ENCODE measurements at regions not wholly inside any gene's neighbourhood (a gene's known extent, or its start where the extent isn't known, plus 50 kb on each side); places are given as distances from the start of the nearest gene placed in this dataset.
"Not testable (repeated sequence)": the region's sequence is repeated elsewhere in the genome, so short reads cannot be mapped to it uniquely, and the experiment has no call there.

DNA sequence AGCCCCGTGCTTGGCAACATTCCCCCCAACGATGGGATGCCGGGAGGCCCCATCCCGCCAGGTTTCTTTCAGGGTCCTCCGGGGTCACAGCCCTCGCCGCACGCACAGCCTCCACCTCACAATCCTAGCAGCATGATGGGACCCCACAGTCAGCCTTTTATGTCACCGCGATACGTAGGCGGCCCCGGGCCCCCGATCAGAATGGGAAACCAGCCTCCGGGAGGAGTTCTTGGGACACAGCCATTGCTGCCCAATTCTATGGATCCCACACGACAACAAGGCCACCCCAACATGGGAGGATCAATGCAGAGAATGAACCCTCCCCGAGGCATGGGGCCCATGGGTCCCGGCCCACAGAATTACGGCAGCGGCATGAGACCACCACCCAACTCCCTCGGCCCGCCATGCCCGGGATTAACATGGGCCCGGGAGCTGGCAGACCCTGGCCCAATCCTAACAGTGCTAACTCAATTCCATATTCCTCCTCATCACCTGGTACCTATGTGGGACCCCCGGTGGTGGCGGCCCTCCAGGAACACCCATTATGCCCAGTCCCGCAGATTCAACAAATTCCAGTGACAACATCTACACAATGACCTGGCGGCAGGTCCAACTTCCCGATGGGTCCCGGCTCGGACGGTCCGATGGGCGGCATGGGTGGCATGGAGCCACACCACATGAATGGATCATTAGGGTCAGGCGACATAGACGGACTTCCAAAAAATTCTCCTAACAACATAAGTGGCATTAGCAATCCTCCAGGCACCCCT is 116.0 kb upstream of the CDK13 start:
- DNase-seq (ENCODE audit: low spot score in 2 of 2); in situ Hi-C loops (cut with MboI; ENCODE audit: low sequenced_read_pairs); H3K4me3 ChIP-seq; H3K36me3 ChIP-seq (replicated peaks); H3K4me1 ChIP-seq; H3K9me3 ChIP-seq: not testable (repeated sequence)
- H3K27me3 ChIP-seq (ENCODE audit: low read depth), result peaks cover 19% of the 10 kb centered on the region

- no peaks in the 10 kb centered on the region for H3K4me1 ChIP-seq
These were observed 111.7 kb upstream of the CDK13 start for GRCh38 chr7:39838326-39838725.

DNA sequence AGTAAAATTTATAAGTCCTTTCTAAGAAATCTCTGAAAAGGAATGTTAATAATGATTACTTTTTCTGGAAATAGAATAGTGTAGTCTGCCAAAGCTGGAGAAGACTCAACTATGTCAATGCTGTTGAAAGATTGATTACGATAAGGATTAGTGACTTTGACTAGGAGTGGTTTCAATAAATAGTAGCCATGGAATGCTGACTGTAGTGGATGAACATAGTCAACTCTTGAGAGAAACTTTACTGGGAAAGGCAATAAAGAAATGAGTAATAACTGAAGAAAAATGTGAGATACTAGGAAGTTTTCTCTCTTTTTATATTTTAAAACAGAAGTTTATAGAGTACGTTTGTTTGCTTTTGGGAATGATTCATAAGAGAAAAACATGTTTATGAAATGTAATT is 105.0 kb upstream of the CDK13 start:
- Histone ChIP-seq H3K27me3 (ENCODE audit: low read depth) (no peaks in the 10 kb centered on the region; the same call in 1 of the 2 replicates), H3K36me3 (replicated peaks) (no peaks in the 10 kb centered on the region), H3K4me1 (peaks cover 3% of the 10 kb centered on the region), H3K9me3 (no peaks in the 10 kb centered on the region), H3K4me3 (no peak overlapping the region)
- in situ Hi-C loops (cut with MboI; ENCODE audit: low sequenced_read_pairs), result no loop called here
- peak in 1 of 2 experiments; percentile 20 for DNase-seq (ENCODE audit: low spot score in 2 of 2)

More at GRCh38 chr7:39838326-39838725, 111.7 kb upstream of the CDK13 start:
- Histone ChIP-seq H3K4me3 (no peak overlapping the region), H3K36me3 (replicated peaks) (no peaks in the 10 kb centered on the region), H3K9me3 (no peaks in the 10 kb centered on the region), H3K27me3 (ENCODE audit: low read depth) (peaks cover 5% of the 10 kb centered on the region; the same call in 1 of the 2 replicates)
- in situ Hi-C loops (cut with MboI; ENCODE audit: low sequenced_read_pairs), result no loop called here
- DNase-seq (ENCODE audit: low spot score in 2 of 2), result no peak

DNA sequence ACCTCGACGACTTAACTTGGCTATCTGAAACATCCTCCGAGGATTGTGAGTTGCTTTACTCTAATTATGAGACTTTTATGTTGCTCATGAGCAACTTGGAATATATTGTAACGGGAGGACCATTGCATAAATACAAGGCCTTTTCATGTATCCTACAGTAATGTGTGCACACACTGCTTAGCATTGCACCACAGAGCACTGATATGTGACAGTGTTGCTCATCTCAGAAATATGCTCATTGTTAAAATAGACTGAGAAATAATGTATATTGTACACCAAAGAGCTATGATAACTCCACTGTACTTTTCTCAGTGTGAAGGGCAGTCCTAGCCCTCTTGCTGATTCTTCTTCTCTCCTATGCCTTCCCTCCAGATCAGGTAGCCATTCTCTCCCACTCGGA is 102.8 kb upstream of the CDK13 start:
- H3K9me3 ChIP-seq, result no peaks in the 10 kb centered on the region
- no peak overlapping the region for H3K4me3 ChIP-seq
- H3K36me3 ChIP-seq (replicated peaks), result no peaks in the 10 kb centered on the region
- peaks cover 3% of the 10 kb centered on the region for H3K4me1 ChIP-seq
- no peak for DNase-seq (ENCODE audit: low spot score in 2 of 2)
- no peaks in the 10 kb centered on the region for H3K27me3 ChIP-seq (ENCODE audit: low read depth)
- in situ Hi-C loops (cut with MboI; ENCODE audit: low sequenced_read_pairs), result no loop called here

GRCh38 chr7:39851466-39852045 is 98.5 kb upstream of the CDK13 start:
- no peak for DNase-seq (ENCODE audit: low spot score in 2 of 2)
- Histone ChIP-seq H3K4me3 (no peak overlapping the region), H3K36me3 (replicated peaks) (no peaks in the 10 kb centered on the region), H3K27me3 (ENCODE audit: low read depth) (peaks cover 10% of the 10 kb centered on the region), H3K4me1 (peaks cover 3% of the 10 kb centered on the region), H3K9me3 (no peaks in the 10 kb centered on the region)
- in situ Hi-C loops (cut with MboI; ENCODE audit: low sequenced_read_pairs), result no loop called here

- in situ Hi-C loops (cut with MboI; ENCODE audit: low sequenced_read_pairs), result not testable (repeated sequence)
These were observed 95.3 kb upstream of the CDK13 start for GRCh38 chr7:39854616-39855324.

DNA sequence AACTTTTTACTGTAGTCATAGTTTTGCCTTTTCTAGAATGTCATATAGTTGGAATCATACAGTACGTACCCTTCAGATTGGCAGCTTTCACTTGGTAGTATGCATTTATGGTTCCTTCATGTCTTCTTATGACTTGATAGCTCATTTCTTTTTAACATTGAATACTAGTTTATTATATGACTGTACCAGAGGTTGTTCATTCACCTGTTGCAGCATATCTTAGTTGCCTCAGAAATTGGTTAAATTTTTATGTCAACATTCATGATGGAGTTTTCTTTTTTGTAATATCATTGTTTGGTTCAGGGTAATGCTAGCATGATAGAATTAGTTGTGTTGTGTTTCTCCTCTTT is 94.8 kb upstream of the CDK13 start:
- H3K9me3 ChIP-seq, result no peaks in the 10 kb centered on the region
- H3K4me3 ChIP-seq, result no peak overlapping the region
- no peaks in the 10 kb centered on the region for H3K4me1 ChIP-seq
- no peaks in the 10 kb centered on the region for H3K36me3 ChIP-seq (replicated peaks)
- no peak for DNase-seq (ENCODE audit: low spot score in 2 of 2)
- H3K27me3 ChIP-seq (ENCODE audit: low read depth), result peaks cover 12% of the 10 kb centered on the region
- in situ Hi-C loops (cut with MboI; ENCODE audit: low sequenced_read_pairs), result no loop called here

More at GRCh38 chr7:39854616-39855324, 95.3 kb upstream of the CDK13 start:
- H3K36me3 ChIP-seq (replicated peaks); H3K4me1 ChIP-seq; DNase-seq (ENCODE audit: low spot score in 2 of 2); H3K27me3 ChIP-seq (ENCODE audit: low read depth); H3K9me3 ChIP-seq; H3K4me3 ChIP-seq: not testable (repeated sequence)

- H3K36me3 ChIP-seq (replicated peaks); H3K4me3 ChIP-seq; H3K27me3 ChIP-seq (ENCODE audit: low read depth); H3K9me3 ChIP-seq; in situ Hi-C loops (cut with MboI; ENCODE audit: low sequenced_read_pairs); H3K4me1 ChIP-seq: not testable (repeated sequence)
- peak in 1 of 2 experiments; percentile 23 for DNase-seq (ENCODE audit: low spot score in 2 of 2)
These were observed 86.3 kb upstream of the CDK13 start for GRCh38 chr7:39863675-39864322.

- DNase-seq (ENCODE audit: low spot score in 2 of 2); H3K9me3 ChIP-seq; H3K36me3 ChIP-seq (replicated peaks); in situ Hi-C loops (cut with MboI; ENCODE audit: low sequenced_read_pairs); H3K4me1 ChIP-seq; H3K27me3 ChIP-seq (ENCODE audit: low read depth); H3K4me3 ChIP-seq: not testable (repeated sequence)
These were observed 80.1 kb upstream of the CDK13 start for GRCh38 chr7:39869888-39870522.

GRCh38 chr7:39871610-39872009 is 78.4 kb upstream of the CDK13 start:
- in situ Hi-C loops (cut with MboI; ENCODE audit: low sequenced_read_pairs), result not testable (repeated sequence)

GRCh38 chr7:39880556-39880955 is 69.5 kb upstream of the CDK13 start:
- Histone ChIP-seq H3K4me1 (no peaks in the 10 kb centered on the region), H3K4me3 (no peak overlapping the region), H3K9me3 (no peaks in the 10 kb centered on the region; the same call in 1 of the 2 replicates), H3K27me3 (ENCODE audit: low read depth) (no peaks in the 10 kb centered on the region), H3K36me3 (replicated peaks) (no peaks in the 10 kb centered on the region)
- no peak for DNase-seq (ENCODE audit: low spot score in 2 of 2)
- in situ Hi-C loops (cut with MboI; ENCODE audit: low sequenced_read_pairs), result no loop called here

More at GRCh38 chr7:39871610-39872009, 78.4 kb upstream of the CDK13 start:
- H3K36me3 ChIP-seq (replicated peaks); H3K27me3 ChIP-seq (ENCODE audit: low read depth); H3K9me3 ChIP-seq; H3K4me1 ChIP-seq; DNase-seq (ENCODE audit: low spot score in 2 of 2); H3K4me3 ChIP-seq: not testable (repeated sequence)

- DNase-seq (ENCODE audit: low spot score in 2 of 2), result no peak
- Histone ChIP-seq H3K36me3 (replicated peaks) (no peaks in the 10 kb centered on the region), H3K4me3 (no peak overlapping the region), H3K9me3 (no peaks in the 10 kb centered on the region; the same call in 1 of the 2 replicates), H3K4me1 (no peaks in the 10 kb centered on the region), H3K27me3 (ENCODE audit: low read depth) (no peaks in the 10 kb centered on the region)
- in situ Hi-C loops (cut with MboI; ENCODE audit: low sequenced_read_pairs), result no loop called here
These were observed 67.8 kb upstream of the CDK13 start for GRCh38 chr7:39882148-39882784.

DNA sequence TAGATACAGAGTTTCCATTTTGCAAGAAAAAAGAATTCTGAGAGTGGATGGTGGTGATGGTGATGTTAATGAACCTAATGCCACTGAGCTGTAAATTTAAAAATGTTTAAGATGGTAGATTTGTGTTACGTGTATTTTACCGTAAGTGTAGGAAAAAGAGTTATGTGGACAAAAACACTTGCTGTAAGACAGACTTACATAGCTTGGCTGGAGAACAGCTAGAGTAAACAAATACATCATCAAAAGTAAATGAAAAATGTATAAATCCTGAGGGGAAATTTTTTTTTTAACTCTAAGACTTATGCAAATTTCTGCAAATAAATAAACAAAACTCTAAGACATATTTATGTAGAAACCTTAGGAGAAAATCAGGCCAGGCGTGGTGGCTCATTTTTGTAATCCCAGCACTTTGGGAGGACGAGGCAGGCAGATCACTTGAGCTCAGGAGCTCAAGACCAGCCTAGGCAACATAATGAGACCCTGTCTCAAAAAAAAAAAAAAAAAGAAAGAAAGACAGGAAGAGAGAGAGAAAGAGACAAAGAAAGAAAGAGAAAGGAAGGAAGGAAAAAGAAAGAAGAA is 66.2 kb upstream of the CDK13 start:
- Histone ChIP-seq H3K4me1 (no peaks in the 10 kb centered on the region), H3K9me3 (no peaks in the 10 kb centered on the region; the same call in 1 of the 2 replicates), H3K36me3 (replicated peaks) (no peaks in the 10 kb centered on the region), H3K27me3 (ENCODE audit: low read depth) (no peaks in the 10 kb centered on the region), H3K4me3 (no peak overlapping the region)
- DNase-seq (ENCODE audit: low spot score in 2 of 2), result no peak
- in situ Hi-C loops (cut with MboI; ENCODE audit: low sequenced_read_pairs), result no loop called here
